K562 (cell line): ENCODE measurements at regions not wholly inside any gene's neighbourhood (a gene's known extent, or its start where the extent isn't known, plus 50 kb on each side); places are given as distances from the start of the nearest gene placed in this dataset.

ENCODE experiments used
- SNRNP70 ChIP-seq: fragments of 200-400 bp; formaldehyde crosslinking; optimal IDR thresholded peaks from 2 replicates; pipeline ENCODE3; 2017; ENCODE audit warnings: low read depth, low read length
- SP1 ChIP-seq: sonication (generic); formaldehyde crosslinking; IDR thresholded peaks from 2 replicates; pipeline ENCODE4 v1.8.1; 2022; ENCODE audit warnings: mild to moderate bottlenecking, missing genetic modification reagents
- STAT5A ChIP-seq: IDR thresholded peaks from 2 replicates; pipeline ENCODE4 v1.6.1; 2012; ENCODE audit warnings: low read length, inconsistent platforms, borderline replicate concordance
- ZNF324 ChIP-seq: fragments of 250-450 bp; sonication (Bioruptor Pico); IDR thresholded peaks from 2 replicates; pipeline ENCODE4 v1.4.0; 2020; ENCODE audit warnings: mild to moderate bottlenecking
- TF ChIP-seq, protein P1 (sequence below), 2 experiments: fragments of 450-650 bp in 1 of 2; sonication (generic) in 1 of 2; formaldehyde crosslinking in 1 of 2; IDR thresholded peaks; 2 replicates each; pipeline versions ENCODE4 v1.7.1 to v1.9.0; 2016 to 2022; ENCODE audit warnings: inconsistent platforms in 1 of 2, mild to moderate bottlenecking in 1 of 2, missing genetic modification reagents in 1 of 2
- TF ChIP-seq, protein P2 (sequence below), 3 experiments: IDR thresholded peaks in 2 of 3; conservative IDR thresholded peaks in 1 of 3; 2 replicates each; pipeline ENCODE4 v1.5.1; 2011 to 2012; ENCODE audit warnings: low read length in 3 of 3, mild to moderate bottlenecking in 3 of 3, control low read depth in 2 of 3, improper control_type of control experiment in 1 of 3, inconsistent platforms in 1 of 3, low read depth in 1 of 3, mixed read lengths in 1 of 3, moderate library complexity in 1 of 3; ENCODE audit not compliant: insufficient read depth in 2 of 3
- TF ChIP-seq, protein P3 (sequence below): fragments of 450-650 bp; IDR thresholded peaks from 2 replicates; pipeline ENCODE4 v1.7.1; 2018; ENCODE audit warnings: mild to moderate bottlenecking, low read depth; ENCODE audit not compliant: partially characterized antibody
- TF ChIP-seq, protein P4 (sequence below): sonication (generic); formaldehyde crosslinking; IDR thresholded peaks from 2 replicates; pipeline ENCODE4 v1.5.0; 2020; ENCODE audit warnings: missing genetic modification reagents

DNA sequence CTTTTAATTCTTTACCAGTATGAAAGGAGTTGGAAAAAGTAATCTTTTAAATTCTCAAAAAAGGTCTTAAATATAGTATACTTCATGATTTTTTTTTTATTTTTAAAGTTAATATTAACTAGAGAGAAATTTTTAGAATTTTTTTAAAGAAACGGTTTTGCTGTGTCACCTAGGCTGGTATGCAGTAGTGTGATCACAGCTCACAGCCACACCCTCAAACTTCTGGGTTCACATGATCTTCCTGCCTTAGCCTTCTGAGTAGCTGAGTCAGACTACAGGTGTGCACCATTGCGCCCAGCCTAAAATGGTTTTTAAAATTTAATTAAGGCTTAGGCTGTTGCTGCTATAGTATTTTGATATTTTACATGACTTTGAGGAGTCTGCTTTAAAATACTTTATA lies 52.4 kb downstream of the TLCD4 start:
- TF ChIP-seq SNRNP70 (no peak), ZNF324 (no peak), SP1 (CRISPR knock-in tag) (no peak), STAT5A (peak; percentile 65; the same call in 1 of the 2 replicates)
- TF ChIP-seq, protein P1, sequence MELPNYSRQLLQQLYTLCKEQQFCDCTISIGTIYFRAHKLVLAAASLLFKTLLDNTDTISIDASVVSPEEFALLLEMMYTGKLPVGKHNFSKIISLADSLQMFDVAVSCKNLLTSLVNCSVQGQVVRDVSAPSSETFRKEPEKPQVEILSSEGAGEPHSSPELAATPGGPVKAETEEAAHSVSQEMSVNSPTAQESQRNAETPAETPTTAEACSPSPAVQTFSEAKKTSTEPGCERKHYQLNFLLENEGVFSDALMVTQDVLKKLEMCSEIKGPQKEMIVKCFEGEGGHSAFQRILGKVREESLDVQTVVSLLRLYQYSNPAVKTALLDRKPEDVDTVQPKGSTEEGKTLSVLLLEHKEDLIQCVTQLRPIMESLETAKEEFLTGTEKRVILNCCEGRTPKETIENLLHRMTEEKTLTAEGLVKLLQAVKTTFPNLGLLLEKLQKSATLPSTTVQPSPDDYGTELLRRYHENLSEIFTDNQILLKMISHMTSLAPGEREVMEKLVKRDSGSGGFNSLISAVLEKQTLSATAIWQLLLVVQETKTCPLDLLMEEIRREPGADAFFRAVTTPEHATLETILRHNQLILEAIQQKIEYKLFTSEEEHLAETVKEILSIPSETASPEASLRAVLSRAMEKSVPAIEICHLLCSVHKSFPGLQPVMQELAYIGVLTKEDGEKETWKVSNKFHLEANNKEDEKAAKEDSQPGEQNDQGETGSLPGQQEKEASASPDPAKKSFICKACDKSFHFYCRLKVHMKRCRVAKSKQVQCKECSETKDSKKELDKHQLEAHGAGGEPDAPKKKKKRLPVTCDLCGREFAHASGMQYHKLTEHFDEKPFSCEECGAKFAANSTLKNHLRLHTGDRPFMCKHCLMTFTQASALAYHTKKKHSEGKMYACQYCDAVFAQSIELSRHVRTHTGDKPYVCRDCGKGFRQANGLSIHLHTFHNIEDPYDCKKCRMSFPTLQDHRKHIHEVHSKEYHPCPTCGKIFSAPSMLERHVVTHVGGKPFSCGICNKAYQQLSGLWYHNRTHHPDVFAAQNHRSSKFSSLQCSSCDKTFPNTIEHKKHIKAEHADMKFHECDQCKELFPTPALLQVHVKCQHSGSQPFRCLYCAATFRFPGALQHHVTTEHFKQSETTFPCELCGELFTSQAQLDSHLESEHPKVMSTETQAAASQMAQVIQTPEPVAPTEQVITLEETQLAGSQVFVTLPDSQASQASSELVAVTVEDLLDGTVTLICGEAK (IDR thresholded peaks at IDR 0.05) = no peak
- TF ChIP-seq, protein P1 (CRISPR knock-in tag; IDR thresholded peaks at IDR 0.05) = no peak
- TF ChIP-seq, protein P2, sequence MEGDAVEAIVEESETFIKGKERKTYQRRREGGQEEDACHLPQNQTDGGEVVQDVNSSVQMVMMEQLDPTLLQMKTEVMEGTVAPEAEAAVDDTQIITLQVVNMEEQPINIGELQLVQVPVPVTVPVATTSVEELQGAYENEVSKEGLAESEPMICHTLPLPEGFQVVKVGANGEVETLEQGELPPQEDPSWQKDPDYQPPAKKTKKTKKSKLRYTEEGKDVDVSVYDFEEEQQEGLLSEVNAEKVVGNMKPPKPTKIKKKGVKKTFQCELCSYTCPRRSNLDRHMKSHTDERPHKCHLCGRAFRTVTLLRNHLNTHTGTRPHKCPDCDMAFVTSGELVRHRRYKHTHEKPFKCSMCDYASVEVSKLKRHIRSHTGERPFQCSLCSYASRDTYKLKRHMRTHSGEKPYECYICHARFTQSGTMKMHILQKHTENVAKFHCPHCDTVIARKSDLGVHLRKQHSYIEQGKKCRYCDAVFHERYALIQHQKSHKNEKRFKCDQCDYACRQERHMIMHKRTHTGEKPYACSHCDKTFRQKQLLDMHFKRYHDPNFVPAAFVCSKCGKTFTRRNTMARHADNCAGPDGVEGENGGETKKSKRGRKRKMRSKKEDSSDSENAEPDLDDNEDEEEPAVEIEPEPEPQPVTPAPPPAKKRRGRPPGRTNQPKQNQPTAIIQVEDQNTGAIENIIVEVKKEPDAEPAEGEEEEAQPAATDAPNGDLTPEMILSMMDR (IDR thresholded peaks at IDR 0.05 in 2 of 3, conservative IDR thresholded peaks at IDR 0.05 in 1 of 3; ENCODE audit: insufficient read depth in 2 of 3, low read depth in 1 of 3, low read length in 3 of 3) = no peak
- TF ChIP-seq, protein P3, sequence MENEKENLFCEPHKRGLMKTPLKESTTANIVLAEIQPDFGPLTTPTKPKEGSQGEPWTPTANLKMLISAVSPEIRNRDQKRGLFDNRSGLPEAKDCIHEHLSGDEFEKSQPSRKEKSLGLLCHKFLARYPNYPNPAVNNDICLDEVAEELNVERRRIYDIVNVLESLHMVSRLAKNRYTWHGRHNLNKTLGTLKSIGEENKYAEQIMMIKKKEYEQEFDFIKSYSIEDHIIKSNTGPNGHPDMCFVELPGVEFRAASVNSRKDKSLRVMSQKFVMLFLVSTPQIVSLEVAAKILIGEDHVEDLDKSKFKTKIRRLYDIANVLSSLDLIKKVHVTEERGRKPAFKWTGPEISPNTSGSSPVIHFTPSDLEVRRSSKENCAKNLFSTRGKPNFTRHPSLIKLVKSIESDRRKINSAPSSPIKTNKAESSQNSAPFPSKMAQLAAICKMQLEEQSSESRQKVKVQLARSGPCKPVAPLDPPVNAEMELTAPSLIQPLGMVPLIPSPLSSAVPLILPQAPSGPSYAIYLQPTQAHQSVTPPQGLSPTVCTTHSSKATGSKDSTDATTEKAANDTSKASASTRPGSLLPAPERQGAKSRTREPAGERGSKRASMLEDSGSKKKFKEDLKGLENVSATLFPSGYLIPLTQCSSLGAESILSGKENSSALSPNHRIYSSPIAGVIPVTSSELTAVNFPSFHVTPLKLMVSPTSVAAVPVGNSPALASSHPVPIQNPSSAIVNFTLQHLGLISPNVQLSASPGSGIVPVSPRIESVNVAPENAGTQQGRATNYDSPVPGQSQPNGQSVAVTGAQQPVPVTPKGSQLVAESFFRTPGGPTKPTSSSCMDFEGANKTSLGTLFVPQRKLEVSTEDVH = no peak
- TF ChIP-seq, protein P4, sequence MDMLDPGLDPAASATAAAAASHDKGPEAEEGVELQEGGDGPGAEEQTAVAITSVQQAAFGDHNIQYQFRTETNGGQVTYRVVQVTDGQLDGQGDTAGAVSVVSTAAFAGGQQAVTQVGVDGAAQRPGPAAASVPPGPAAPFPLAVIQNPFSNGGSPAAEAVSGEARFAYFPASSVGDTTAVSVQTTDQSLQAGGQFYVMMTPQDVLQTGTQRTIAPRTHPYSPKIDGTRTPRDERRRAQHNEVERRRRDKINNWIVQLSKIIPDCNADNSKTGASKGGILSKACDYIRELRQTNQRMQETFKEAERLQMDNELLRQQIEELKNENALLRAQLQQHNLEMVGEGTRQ (CRISPR knock-in tag) = no peak
